ENCODE measurements at regions not wholly inside any gene's neighbourhood (a gene's known extent, or its start where the extent isn't known, plus 50 kb on each side); places are given as distances from the start of the nearest gene placed in this dataset.

DNA sequence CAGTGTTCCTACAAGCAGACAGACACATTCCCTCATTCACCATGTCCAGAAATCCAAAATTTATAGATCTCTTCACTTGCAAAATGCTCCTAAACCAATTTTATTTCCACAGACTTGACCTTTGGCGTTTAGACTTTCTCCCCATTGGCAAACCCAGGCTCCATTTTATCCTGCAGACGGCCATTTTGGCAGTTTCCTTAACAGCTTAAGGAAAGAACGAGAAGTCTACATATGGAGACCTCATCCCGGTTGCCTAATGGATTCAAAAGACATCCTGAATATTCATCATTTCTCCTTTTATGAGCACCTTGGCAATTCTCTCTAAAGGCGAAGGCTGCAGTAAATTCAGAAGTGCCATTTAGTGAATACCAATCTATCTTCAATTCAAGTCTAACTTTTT is 132.9 kb downstream of the HLX start:
- TF ChIP-seq, protein P1, sequence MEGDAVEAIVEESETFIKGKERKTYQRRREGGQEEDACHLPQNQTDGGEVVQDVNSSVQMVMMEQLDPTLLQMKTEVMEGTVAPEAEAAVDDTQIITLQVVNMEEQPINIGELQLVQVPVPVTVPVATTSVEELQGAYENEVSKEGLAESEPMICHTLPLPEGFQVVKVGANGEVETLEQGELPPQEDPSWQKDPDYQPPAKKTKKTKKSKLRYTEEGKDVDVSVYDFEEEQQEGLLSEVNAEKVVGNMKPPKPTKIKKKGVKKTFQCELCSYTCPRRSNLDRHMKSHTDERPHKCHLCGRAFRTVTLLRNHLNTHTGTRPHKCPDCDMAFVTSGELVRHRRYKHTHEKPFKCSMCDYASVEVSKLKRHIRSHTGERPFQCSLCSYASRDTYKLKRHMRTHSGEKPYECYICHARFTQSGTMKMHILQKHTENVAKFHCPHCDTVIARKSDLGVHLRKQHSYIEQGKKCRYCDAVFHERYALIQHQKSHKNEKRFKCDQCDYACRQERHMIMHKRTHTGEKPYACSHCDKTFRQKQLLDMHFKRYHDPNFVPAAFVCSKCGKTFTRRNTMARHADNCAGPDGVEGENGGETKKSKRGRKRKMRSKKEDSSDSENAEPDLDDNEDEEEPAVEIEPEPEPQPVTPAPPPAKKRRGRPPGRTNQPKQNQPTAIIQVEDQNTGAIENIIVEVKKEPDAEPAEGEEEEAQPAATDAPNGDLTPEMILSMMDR (optimal IDR thresholded peaks at IDR 0.05 in 1 of 3, IDR thresholded peaks at IDR 0.05 in 1 of 3, conservative IDR thresholded peaks at IDR 0.05 in 1 of 3; ENCODE audit: extremely low read depth in 1 of 3, insufficient read depth in 2 of 3, low read length in 3 of 3), result no peak
- no peak for TF ChIP-seq EZH2 (IDR thresholded peaks at IDR 0.05; ENCODE audit: low read length)
